ENCODE measurements at regions not wholly inside any gene's neighbourhood (a gene's known extent, or its start where the extent isn't known, plus 50 kb on each side); places are given as distances from the start of the nearest gene placed in this dataset. TPM values are rescaled to one million over a fixed set of nuclear protein-coding genes. Genes with fewer than 3 reads are reported as not detected.
"Not testable (repeated sequence)": the region's sequence is repeated elsewhere in the genome, so short reads cannot be mapped to it uniquely, and the experiment has no call there.

DNA sequence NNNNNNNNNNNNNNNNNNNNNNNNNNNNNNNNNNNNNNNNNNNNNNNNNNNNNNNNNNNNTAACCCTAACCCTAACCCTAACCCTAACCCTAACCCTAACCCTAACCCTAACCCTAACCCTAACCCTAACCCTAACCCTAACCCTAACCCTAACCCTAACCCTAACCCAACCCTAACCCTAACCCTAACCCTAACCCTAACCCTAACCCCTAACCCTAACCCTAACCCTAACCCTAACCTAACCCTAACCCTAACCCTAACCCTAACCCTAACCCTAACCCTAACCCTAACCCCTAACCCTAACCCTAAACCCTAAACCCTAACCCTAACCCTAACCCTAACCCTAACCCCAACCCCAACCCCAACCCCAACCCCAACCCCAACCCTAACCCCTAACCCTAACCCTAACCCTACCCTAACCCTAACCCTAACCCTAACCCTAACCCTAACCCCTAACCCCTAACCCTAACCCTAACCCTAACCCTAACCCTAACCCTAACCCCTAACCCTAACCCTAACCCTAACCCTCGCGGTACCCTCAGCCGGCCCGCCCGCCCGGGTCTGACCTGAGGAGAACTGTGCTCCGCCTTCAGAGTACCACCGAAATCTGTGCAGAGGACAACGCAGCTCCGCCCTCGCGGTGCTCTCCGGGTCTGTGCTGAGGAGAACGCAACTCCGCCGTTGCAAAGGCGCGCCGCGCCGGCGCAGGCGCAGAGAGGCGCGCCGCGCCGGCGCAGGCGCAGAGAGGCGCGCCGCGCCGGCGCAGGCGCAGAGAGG, 441.3 kb downstream of the OR4F29 start:
- not testable (repeated sequence) for H3K36me3 ChIP-seq (ENCODE audit: insufficient read depth, low read length); H3K9me3 ChIP-seq (ENCODE audit: low read length); DNase-seq; H3K9me2 ChIP-seq (replicated peaks; ENCODE audit: insufficient read depth, low read length); H3K4me1 ChIP-seq (ENCODE audit: low read length); H2AFZ ChIP-seq (ENCODE audit: low read length); H3K4me3 ChIP-seq (ENCODE audit: low read length); H4K20me1 ChIP-seq (ENCODE audit: insufficient read depth, low read depth, low read length); H3K9ac ChIP-seq (ENCODE audit: low read length); H3K4me2 ChIP-seq (ENCODE audit: low read depth, low read length, poor library complexity, severe bottlenecking); H3K27ac ChIP-seq (ENCODE audit: low read length); H3K79me2 ChIP-seq (ENCODE audit: low read length); H3K27me3 ChIP-seq (ENCODE audit: low read length)

Small RNA genes in the stretch of these regions (small RNA-seq; reads per million reads assigned to genes)
- not detected for gene AL627309.7
- gene MIR6859-1, result not detected
- not detected for gene MIR6859-2
- not detected for gene RNU6-1100P
